ENCODE measurements at regions not wholly inside any gene's neighbourhood (a gene's known extent, or its start where the extent isn't known, plus 50 kb on each side); places are given as distances from the start of the nearest gene placed in this dataset.

GRCh38 chr3:76949033-76949432, 90.9 kb upstream of the ROBO2 start:
- intact Hi-C loops (cut with DNase I) = no loop called here
- H3K4me1 ChIP-seq (replicated peaks in 1 of 2) = no peaks in the 10 kb centered on the region
- TF ChIP-seq, protein P1, sequence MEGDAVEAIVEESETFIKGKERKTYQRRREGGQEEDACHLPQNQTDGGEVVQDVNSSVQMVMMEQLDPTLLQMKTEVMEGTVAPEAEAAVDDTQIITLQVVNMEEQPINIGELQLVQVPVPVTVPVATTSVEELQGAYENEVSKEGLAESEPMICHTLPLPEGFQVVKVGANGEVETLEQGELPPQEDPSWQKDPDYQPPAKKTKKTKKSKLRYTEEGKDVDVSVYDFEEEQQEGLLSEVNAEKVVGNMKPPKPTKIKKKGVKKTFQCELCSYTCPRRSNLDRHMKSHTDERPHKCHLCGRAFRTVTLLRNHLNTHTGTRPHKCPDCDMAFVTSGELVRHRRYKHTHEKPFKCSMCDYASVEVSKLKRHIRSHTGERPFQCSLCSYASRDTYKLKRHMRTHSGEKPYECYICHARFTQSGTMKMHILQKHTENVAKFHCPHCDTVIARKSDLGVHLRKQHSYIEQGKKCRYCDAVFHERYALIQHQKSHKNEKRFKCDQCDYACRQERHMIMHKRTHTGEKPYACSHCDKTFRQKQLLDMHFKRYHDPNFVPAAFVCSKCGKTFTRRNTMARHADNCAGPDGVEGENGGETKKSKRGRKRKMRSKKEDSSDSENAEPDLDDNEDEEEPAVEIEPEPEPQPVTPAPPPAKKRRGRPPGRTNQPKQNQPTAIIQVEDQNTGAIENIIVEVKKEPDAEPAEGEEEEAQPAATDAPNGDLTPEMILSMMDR (IDR thresholded peaks at IDR 0.05) = no peak
- TF ChIP-seq POLR2A (IDR thresholded peaks at IDR 0.05) = no peak
- no peak for DNase-seq
- no peak overlapping the region for H3K4me3 ChIP-seq
- H3K27ac ChIP-seq = no peak overlapping the region
- no peaks in the 10 kb centered on the region for H3K9me3 ChIP-seq (replicated peaks in 1 of 3)
- H3K27me3 ChIP-seq = no peaks in the 10 kb centered on the region
- WGBS, 4 donors = 69 to 84% (median 78%) methylated on average over 3 of the region's 3 CpGs
- no peaks in the 10 kb centered on the region for H3K36me3 ChIP-seq (replicated peaks in 1 of 2)

GRCh38 chr3:76949462-76949861, 90.4 kb upstream of the ROBO2 start:
- no peak for DNase-seq
- Histone ChIP-seq H3K9me3 (replicated peaks in 1 of 3) (no peaks in the 10 kb centered on the region), H3K27me3 (no peaks in the 10 kb centered on the region), H3K27ac (no peak overlapping the region), H3K36me3 (replicated peaks in 1 of 2) (no peaks in the 10 kb centered on the region), H3K4me3 (no peak overlapping the region), H3K4me1 (replicated peaks in 1 of 2) (no peaks in the 10 kb centered on the region)
- WGBS, 4 donors = 77 to 91% (median 83%) methylated on average over 9 of the region's 9 CpGs
- TF ChIP-seq, protein P1 (IDR thresholded peaks at IDR 0.05) = no peak
- no peak for TF ChIP-seq POLR2A (IDR thresholded peaks at IDR 0.05)
- intact Hi-C loops (cut with DNase I) = no loop called here

GRCh38 chr3:76950590-76950989, 89.3 kb upstream of the ROBO2 start:
- H3K36me3 ChIP-seq (replicated peaks in 1 of 2) = no peaks in the 10 kb centered on the region
- no peak for DNase-seq
- no peak overlapping the region for H3K27ac ChIP-seq
- TF ChIP-seq POLR2A (IDR thresholded peaks at IDR 0.05) = no peak
- TF ChIP-seq, protein P1 (IDR thresholded peaks at IDR 0.05) = no peak
- intact Hi-C loops (cut with DNase I) = no loop called here
- H3K4me3 ChIP-seq = no peak overlapping the region
- 75 to 89% (median 82%) methylated on average over 3 of the region's 3 CpGs for WGBS, 4 donors
- no peaks in the 10 kb centered on the region for H3K9me3 ChIP-seq (replicated peaks in 1 of 3)
- no peaks in the 10 kb centered on the region for H3K27me3 ChIP-seq
- H3K4me1 ChIP-seq (replicated peaks in 1 of 2) = no peaks in the 10 kb centered on the region

DNA sequence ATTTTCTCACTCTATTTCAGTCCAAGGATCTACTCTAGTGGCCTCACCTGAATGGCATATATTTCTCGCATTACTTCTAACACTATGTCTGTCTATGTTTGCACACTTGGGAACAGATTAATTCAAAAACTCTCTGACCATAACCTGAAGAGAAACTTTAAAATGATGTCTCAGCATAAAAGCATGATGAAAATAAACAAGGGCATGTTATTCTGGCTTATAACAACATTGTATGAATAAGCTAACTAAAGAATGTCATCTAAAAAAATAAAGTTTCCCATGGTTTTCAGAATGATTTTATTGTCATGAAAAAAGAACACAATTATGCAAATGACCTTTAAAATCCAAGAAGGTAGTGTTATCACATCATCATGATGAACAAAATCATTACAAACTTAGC, 85.5 kb upstream of the ROBO2 start:
- DNase-seq = no peak
- intact Hi-C loops (cut with DNase I) = no loop called here
- 77 to 96% (median 90%) methylated on average over 1 of the region's 1 CpG for WGBS, 4 donors
- H3K4me1 ChIP-seq (replicated peaks in 1 of 2) = no peaks in the 10 kb centered on the region
- no peaks in the 10 kb centered on the region for H3K27me3 ChIP-seq
- no peaks in the 10 kb centered on the region for H3K9me3 ChIP-seq (replicated peaks in 1 of 3)
- no peak for TF ChIP-seq POLR2A (IDR thresholded peaks at IDR 0.05)
- TF ChIP-seq, protein P1 (IDR thresholded peaks at IDR 0.05) = no peak
- H3K36me3 ChIP-seq (replicated peaks in 1 of 2) = no peaks in the 10 kb centered on the region
- no peak overlapping the region for H3K4me3 ChIP-seq
- no peak overlapping the region for H3K27ac ChIP-seq
